ENCODE measurements at regions not wholly inside any gene's neighbourhood (a gene's known extent, or its start where the extent isn't known, plus 50 kb on each side); places are given as distances from the start of the nearest gene placed in this dataset.

GRCh38 chr3:145006271-145006670 lies 1034.6 kb downstream of the DIPK2A start:
- H3K9me3 ChIP-seq (ENCODE audit: control insufficient read depth in 1 of 2, insufficient read depth in 1 of 2, low read length in 2 of 2), result peaks cover 0 to 6% of the 10 kb centered on the region in 2 experiments
- H3K9me3 Mint-ChIP-seq, result peaks cover 4% of the 10 kb centered on the region
- no peak overlapping the region for H3K27ac Mint-ChIP-seq
- H3K4me1 ChIP-seq (ENCODE audit: insufficient read depth, low read length), result no peaks in the 10 kb centered on the region
- no peak overlapping the region for H3K27ac ChIP-seq (ENCODE audit: low read depth in 1 of 2, low read length in 2 of 2)
- no peaks in the 10 kb centered on the region for H3K4me1 Mint-ChIP-seq (ENCODE audit: low read depth)
- ATAC-seq (ENCODE audit: poor library complexity) (no peak), DNase-seq (no peak)
- H3K36me3 Mint-ChIP-seq (ENCODE audit: low read depth), result no peaks in the 10 kb centered on the region
- H3K27me3 ChIP-seq (ENCODE audit: control insufficient read depth in 1 of 2, insufficient read depth in 2 of 2, low read length in 2 of 2), result no peaks in the 10 kb centered on the region
- intact Hi-C loops (cut with DNase I, micrococcal nuclease), result no loop called here
- TF ChIP-seq CTCF (IDR thresholded peaks at IDR 0.05), result no peak
- no peaks in the 10 kb centered on the region for H3K27me3 Mint-ChIP-seq
- ChIA-PET CTCF (no interaction called here), POLR2A (no interaction called here)
- no peaks in the 10 kb centered on the region for H3K36me3 ChIP-seq (ENCODE audit: insufficient read depth, low read length)
- no peak overlapping the region for H3K4me3 ChIP-seq (ENCODE audit: low read length)
- H3K4me3 Mint-ChIP-seq, result no peak overlapping the region

GRCh38 chr3:145013931-145014330 lies 1042.3 kb downstream of the DIPK2A start:
- H3K27ac Mint-ChIP-seq, result no peak overlapping the region
- ATAC-seq (ENCODE audit: poor library complexity) (no peak), DNase-seq (no peak)
- no peaks in the 10 kb centered on the region for H3K4me1 Mint-ChIP-seq (ENCODE audit: low read depth)
- H3K9me3 ChIP-seq (ENCODE audit: control insufficient read depth in 1 of 2, insufficient read depth in 1 of 2, low read length in 2 of 2), result no peaks in the 10 kb centered on the region
- no peaks in the 10 kb centered on the region for H3K27me3 Mint-ChIP-seq
- POLR2A ChIA-PET, result no interaction called here
- TF ChIP-seq CTCF (IDR thresholded peaks at IDR 0.05), result no peak
- H3K36me3 ChIP-seq (ENCODE audit: insufficient read depth, low read length), result no peaks in the 10 kb centered on the region
- H3K27ac ChIP-seq (ENCODE audit: low read depth in 1 of 2, low read length in 2 of 2), result no peak overlapping the region
- CTCF ChIA-PET, result no interaction called here
- H3K27me3 ChIP-seq (ENCODE audit: control insufficient read depth in 1 of 2, insufficient read depth in 2 of 2, low read length in 2 of 2), result no peaks in the 10 kb centered on the region
- H3K4me3 Mint-ChIP-seq, result no peak overlapping the region
- intact Hi-C loops (cut with DNase I, micrococcal nuclease), result no loop called here
- peaks cover 10% of the 10 kb centered on the region for H3K9me3 Mint-ChIP-seq
- H3K36me3 Mint-ChIP-seq (ENCODE audit: low read depth), result no peaks in the 10 kb centered on the region
- H3K4me1 ChIP-seq (ENCODE audit: insufficient read depth, low read length), result no peaks in the 10 kb centered on the region
- no peak overlapping the region for H3K4me3 ChIP-seq (ENCODE audit: low read length)

GRCh38 chr3:145015253-145015652 lies 1043.6 kb downstream of the DIPK2A start:
- Mint-ChIP-seq H3K27me3 (no peaks in the 10 kb centered on the region), H3K4me3 (no peak overlapping the region), H3K4me1 (ENCODE audit: low read depth) (no peaks in the 10 kb centered on the region), H3K9me3 (peaks cover 10% of the 10 kb centered on the region), H3K36me3 (ENCODE audit: low read depth) (no peaks in the 10 kb centered on the region), H3K27ac (no peak overlapping the region)
- Histone ChIP-seq H3K36me3 (ENCODE audit: insufficient read depth, low read length) (no peaks in the 10 kb centered on the region), H3K27ac (ENCODE audit: low read depth in 1 of 2, low read length in 2 of 2) (no peak overlapping the region), H3K4me1 (ENCODE audit: insufficient read depth, low read length) (no peaks in the 10 kb centered on the region), H3K4me3 (ENCODE audit: low read length) (no peak overlapping the region), H3K27me3 (ENCODE audit: control insufficient read depth in 1 of 2, insufficient read depth in 2 of 2, low read length in 2 of 2) (no peaks in the 10 kb centered on the region), H3K9me3 (ENCODE audit: control insufficient read depth in 1 of 2, insufficient read depth in 1 of 2, low read length in 2 of 2) (no peaks in the 10 kb centered on the region)
- TF ChIP-seq CTCF (IDR thresholded peaks at IDR 0.05), result no peak
- DNase-seq (no peak), ATAC-seq (ENCODE audit: poor library complexity) (no peak)
- ChIA-PET CTCF (no interaction called here), POLR2A (no interaction called here)
- intact Hi-C loops (cut with DNase I, micrococcal nuclease), result no loop called here
